ENCODE measurements at regions not wholly inside any gene's neighbourhood (a gene's known extent, or its start where the extent isn't known, plus 50 kb on each side); places are given as distances from the start of the nearest gene placed in this dataset.
"Not testable (repeated sequence)": the region's sequence is repeated elsewhere in the genome, so short reads cannot be mapped to it uniquely, and the experiment has no call there.

DNA sequence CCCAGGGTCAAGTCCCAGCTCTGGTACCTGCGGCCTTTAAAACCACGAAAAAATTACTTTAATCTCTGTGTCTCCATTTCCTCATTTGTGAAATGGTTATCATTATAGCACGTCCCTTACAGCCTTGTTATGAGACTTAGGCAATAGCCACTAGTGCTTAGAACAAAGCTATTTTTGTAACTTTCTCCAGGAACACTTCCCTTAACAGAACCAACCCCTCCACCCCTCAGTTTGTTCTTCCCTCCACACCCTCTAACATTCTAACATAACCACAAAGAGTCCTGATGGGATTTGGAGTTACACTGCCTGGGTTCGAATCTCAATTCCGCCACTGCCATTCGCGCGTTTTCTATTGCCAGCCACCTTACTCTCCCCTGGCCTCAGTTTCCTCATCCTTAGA is 2777.4 kb upstream of the TPTE start:
- not testable (repeated sequence) for H3K4me3 Mint-ChIP-seq; DNase-seq (ENCODE audit: low read depth, low spot score); H3K27me3 Mint-ChIP-seq (ENCODE audit: low read depth); H3K4me1 Mint-ChIP-seq; H3K36me3 Mint-ChIP-seq (ENCODE audit: low read depth); H3K9me3 Mint-ChIP-seq; H3K27ac Mint-ChIP-seq (ENCODE audit: unreplicated experiment)

DNA sequence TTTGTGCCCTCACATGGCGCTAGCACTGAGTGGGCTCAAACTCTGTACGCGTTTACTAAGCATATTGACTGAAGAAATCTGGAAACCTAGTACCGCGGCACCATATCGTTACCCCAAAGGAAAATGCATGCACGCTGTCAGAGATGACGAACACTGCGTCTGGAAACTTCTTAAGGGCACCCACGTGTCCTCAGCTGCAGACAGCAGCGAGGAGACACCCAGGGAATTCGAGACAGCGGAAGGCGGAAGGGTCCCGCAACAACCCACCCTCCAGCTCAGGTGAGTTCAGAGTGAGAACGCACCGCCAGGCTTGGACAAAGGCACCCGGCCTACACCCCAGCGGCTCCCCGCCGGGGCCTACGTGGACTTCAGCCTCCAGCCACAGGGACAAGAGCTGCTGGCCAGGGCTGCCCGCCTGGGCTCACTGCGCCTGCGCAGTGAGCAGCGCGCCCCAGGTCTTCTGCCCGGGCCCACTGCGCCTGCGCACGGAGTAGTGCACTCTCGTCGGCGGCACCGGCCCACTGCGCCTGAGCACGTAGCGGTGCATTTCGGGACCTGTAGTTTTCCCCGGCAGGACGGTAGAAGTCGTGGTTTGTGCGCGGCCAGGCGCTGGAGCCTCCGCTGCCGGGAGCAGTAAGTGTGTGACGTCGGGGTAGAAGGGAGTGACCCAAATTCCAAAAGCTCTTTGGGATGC is 2776.8 kb upstream of the TPTE start:
- H3K9me3 Mint-ChIP-seq; H3K27ac Mint-ChIP-seq (ENCODE audit: unreplicated experiment); H3K4me3 Mint-ChIP-seq; H3K4me1 Mint-ChIP-seq; DNase-seq (ENCODE audit: low read depth, low spot score); H3K36me3 Mint-ChIP-seq (ENCODE audit: low read depth); H3K27me3 Mint-ChIP-seq (ENCODE audit: low read depth): not testable (repeated sequence)

GRCh38 chr21:7745100-7745450 is 2776.3 kb upstream of the TPTE start:
- not testable (repeated sequence) for H3K27ac Mint-ChIP-seq (ENCODE audit: unreplicated experiment); H3K4me1 Mint-ChIP-seq; DNase-seq (ENCODE audit: low read depth, low spot score); H3K4me3 Mint-ChIP-seq; H3K27me3 Mint-ChIP-seq (ENCODE audit: low read depth); H3K9me3 Mint-ChIP-seq; H3K36me3 Mint-ChIP-seq (ENCODE audit: low read depth)

GRCh38 chr21:7747964-7748363 is 2773.4 kb upstream of the TPTE start:
- H3K4me1 Mint-ChIP-seq; H3K36me3 Mint-ChIP-seq (ENCODE audit: low read depth); H3K4me3 Mint-ChIP-seq; H3K9me3 Mint-ChIP-seq; DNase-seq (ENCODE audit: low read depth, low spot score); H3K27me3 Mint-ChIP-seq (ENCODE audit: low read depth); H3K27ac Mint-ChIP-seq (ENCODE audit: unreplicated experiment): not testable (repeated sequence)

GRCh38 chr21:7752611-7753010 is 2768.8 kb upstream of the TPTE start:
- H3K4me3 Mint-ChIP-seq; H3K27ac Mint-ChIP-seq (ENCODE audit: unreplicated experiment); H3K36me3 Mint-ChIP-seq (ENCODE audit: low read depth); DNase-seq (ENCODE audit: low read depth, low spot score); H3K9me3 Mint-ChIP-seq; H3K4me1 Mint-ChIP-seq; H3K27me3 Mint-ChIP-seq (ENCODE audit: low read depth): not testable (repeated sequence)

DNA sequence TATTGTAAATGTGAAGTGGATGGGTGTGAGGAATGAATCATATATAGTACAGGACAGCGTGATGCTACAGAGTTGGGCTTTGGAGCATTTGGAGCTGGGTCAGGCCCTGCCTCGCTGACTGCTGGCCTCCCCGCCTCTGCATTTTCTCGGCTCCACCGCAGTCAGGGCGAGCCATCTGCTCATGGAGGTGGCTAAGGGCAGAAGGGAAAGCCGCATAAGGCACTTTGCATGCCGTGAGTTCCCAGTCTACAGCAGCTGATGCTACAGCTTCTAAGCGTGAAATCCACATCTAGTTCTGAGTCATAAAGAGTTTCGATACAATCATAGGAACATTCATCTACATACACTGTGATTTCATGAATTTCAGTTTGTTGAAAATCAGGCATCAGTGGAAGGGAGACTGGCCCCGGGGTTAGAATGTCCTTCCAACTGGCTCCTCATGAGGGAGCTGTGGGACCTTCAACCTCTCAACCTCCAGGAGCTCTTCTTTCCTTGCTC is 2768.0 kb upstream of the TPTE start:
- H3K4me1 Mint-ChIP-seq; H3K4me3 Mint-ChIP-seq; H3K27ac Mint-ChIP-seq (ENCODE audit: unreplicated experiment); H3K9me3 Mint-ChIP-seq; H3K27me3 Mint-ChIP-seq (ENCODE audit: low read depth); H3K36me3 Mint-ChIP-seq (ENCODE audit: low read depth); DNase-seq (ENCODE audit: low read depth, low spot score): not testable (repeated sequence)

GRCh38 chr21:7769985-7770384 is 2751.4 kb upstream of the TPTE start:
- H3K4me1 Mint-ChIP-seq; H3K27ac Mint-ChIP-seq (ENCODE audit: unreplicated experiment): not testable (repeated sequence)

GRCh38 chr21:7774219-7774618 is 2747.2 kb upstream of the TPTE start:
- DNase-seq (ENCODE audit: low read depth, low spot score); H3K4me3 Mint-ChIP-seq; H3K36me3 Mint-ChIP-seq (ENCODE audit: low read depth); H3K9me3 Mint-ChIP-seq; H3K27me3 Mint-ChIP-seq (ENCODE audit: low read depth); H3K27ac Mint-ChIP-seq (ENCODE audit: unreplicated experiment); H3K4me1 Mint-ChIP-seq: not testable (repeated sequence)

More at GRCh38 chr21:7769985-7770384, 2751.4 kb upstream of the TPTE start:
- not testable (repeated sequence) for DNase-seq (ENCODE audit: low read depth, low spot score); H3K36me3 Mint-ChIP-seq (ENCODE audit: low read depth); H3K27me3 Mint-ChIP-seq (ENCODE audit: low read depth); H3K9me3 Mint-ChIP-seq; H3K4me3 Mint-ChIP-seq

GRCh38 chr21:7775327-7775984 is 2745.9 kb upstream of the TPTE start:
- not testable (repeated sequence) for H3K4me1 Mint-ChIP-seq; H3K27ac Mint-ChIP-seq (ENCODE audit: unreplicated experiment); H3K36me3 Mint-ChIP-seq (ENCODE audit: low read depth); DNase-seq (ENCODE audit: low read depth, low spot score); H3K27me3 Mint-ChIP-seq (ENCODE audit: low read depth); H3K4me3 Mint-ChIP-seq; H3K9me3 Mint-ChIP-seq

DNA sequence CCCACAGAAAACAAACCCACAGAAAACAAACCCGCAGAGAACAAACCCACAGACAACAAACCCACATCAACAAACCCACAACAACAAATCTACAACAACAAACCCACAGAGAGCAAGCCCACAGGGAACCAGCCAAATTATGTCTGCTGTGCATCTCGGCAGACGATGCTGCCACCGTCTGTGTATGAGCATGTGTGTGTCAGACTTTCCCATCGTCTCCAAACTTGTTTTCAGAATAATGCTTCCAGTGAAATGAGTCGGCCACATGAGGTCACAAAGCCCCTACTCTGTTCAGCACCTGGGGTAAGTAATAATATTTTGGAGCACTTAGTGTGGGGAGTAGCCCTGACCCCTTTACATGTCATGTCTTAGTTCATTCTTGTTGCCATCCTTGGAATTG is 2745.3 kb upstream of the TPTE start:
- H3K27ac Mint-ChIP-seq (ENCODE audit: unreplicated experiment); DNase-seq (ENCODE audit: low read depth, low spot score); H3K4me3 Mint-ChIP-seq; H3K4me1 Mint-ChIP-seq; H3K27me3 Mint-ChIP-seq (ENCODE audit: low read depth); H3K9me3 Mint-ChIP-seq; H3K36me3 Mint-ChIP-seq (ENCODE audit: low read depth): not testable (repeated sequence)

- H3K36me3 Mint-ChIP-seq (ENCODE audit: low read depth); DNase-seq (ENCODE audit: low read depth, low spot score); H3K27ac Mint-ChIP-seq (ENCODE audit: unreplicated experiment); H3K4me3 Mint-ChIP-seq; H3K27me3 Mint-ChIP-seq (ENCODE audit: low read depth); H3K9me3 Mint-ChIP-seq; H3K4me1 Mint-ChIP-seq: not testable (repeated sequence)
Observed at GRCh38 chr21:7776622-7777021, 2744.8 kb upstream of the TPTE start.

- not testable (repeated sequence) for DNase-seq (ENCODE audit: low read depth, low spot score); H3K9me3 Mint-ChIP-seq; H3K27me3 Mint-ChIP-seq (ENCODE audit: low read depth); H3K36me3 Mint-ChIP-seq (ENCODE audit: low read depth); H3K4me1 Mint-ChIP-seq; H3K4me3 Mint-ChIP-seq; H3K27ac Mint-ChIP-seq (ENCODE audit: unreplicated experiment)
Observed at GRCh38 chr21:7777289-7777688, 2744.1 kb upstream of the TPTE start.

DNA sequence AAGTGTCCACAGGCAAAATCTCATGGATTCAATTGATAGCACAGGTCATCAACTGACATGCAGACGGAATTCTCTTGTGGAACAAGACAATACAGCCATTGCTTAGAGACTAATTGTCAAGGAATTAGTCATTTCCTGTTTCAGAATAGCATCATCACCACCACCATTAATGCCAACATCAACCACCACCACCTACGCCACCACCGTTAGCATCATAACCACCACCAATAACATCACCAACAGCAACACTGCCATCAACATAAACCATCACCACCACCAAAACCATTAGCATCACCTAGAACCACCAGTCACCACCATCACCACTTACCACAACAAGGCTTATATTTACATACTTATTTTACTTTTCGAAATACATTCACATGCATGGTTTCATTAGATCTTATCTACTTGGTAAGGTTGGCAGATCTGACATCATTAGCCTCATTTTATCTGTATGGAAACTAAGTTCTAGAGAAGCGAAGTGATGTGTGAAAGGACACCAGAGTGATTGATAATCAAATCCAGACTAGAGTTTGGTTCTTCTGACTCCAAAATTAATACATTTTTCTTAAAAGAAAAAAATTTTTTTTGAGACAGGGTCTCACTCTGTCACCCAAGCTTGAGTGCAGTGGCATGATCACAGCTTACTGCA is 2733.8 kb upstream of the TPTE start:
- not testable (repeated sequence) for H3K36me3 Mint-ChIP-seq (ENCODE audit: low read depth); H3K9me3 Mint-ChIP-seq; H3K4me3 Mint-ChIP-seq; H3K27me3 Mint-ChIP-seq (ENCODE audit: low read depth); H3K27ac Mint-ChIP-seq (ENCODE audit: unreplicated experiment); H3K4me1 Mint-ChIP-seq; DNase-seq (ENCODE audit: low read depth, low spot score)

DNA sequence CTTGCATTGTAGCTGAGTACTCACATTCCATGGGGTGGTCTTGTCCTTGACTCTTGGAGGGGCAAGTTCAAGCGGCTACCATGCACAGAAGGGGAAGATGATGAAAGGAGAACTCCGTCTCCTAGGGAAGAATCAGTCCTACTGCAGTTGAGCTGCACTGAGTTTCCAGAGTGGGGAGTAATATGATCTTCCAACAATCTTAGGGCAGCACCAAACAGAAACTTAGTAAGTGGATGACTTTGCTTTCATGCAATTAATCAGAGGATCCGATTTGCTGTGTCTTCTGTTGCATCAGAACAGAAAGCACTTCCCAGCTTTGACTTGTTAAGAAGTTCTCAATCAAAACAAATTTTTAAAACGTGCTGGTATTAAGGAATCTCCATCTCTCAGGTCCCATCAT is 2727.6 kb upstream of the TPTE start:
- H3K4me1 Mint-ChIP-seq, H3K9me3 Mint-ChIP-seq, H3K4me3 Mint-ChIP-seq: not testable (repeated sequence)

More for the DNA sequence above, 2727.6 kb upstream of the TPTE start:
- not testable (repeated sequence) for H3K36me3 Mint-ChIP-seq (ENCODE audit: low read depth); DNase-seq (ENCODE audit: low read depth, low spot score); H3K27ac Mint-ChIP-seq (ENCODE audit: unreplicated experiment); H3K27me3 Mint-ChIP-seq (ENCODE audit: low read depth)

Data from neural crest cell (in vitro differentiated cells).